ENCODE measurements at regions not wholly inside any gene's neighbourhood (a gene's known extent, or its start where the extent isn't known, plus 50 kb on each side); places are given as distances from the start of the nearest gene placed in this dataset.

GRCh38 chr4:24054910-24055309 is 165.1 kb upstream of the PPARGC1A start (continued):
- TF ChIP-seq CHD7 (IDR thresholded peaks at IDR 0.05; ENCODE audit: insufficient replicate concordance, low read length) (no peak), GABPA (IDR thresholded peaks at IDR 0.05; ENCODE audit: borderline replicate concordance, insufficient read depth, low read length) (no peak), FOSL1 (IDR thresholded peaks at IDR 0.05; ENCODE audit: insufficient read depth, low read depth, low read length) (no peak), BCL11A (IDR thresholded peaks at IDR 0.05; ENCODE audit: low read depth in 2 of 2, low read length in 2 of 2) (no peak), KDM1A (IDR thresholded peaks at IDR 0.05; ENCODE audit: borderline replicate concordance, low read length) (no peak), JUND (IDR thresholded peaks at IDR 0.05; ENCODE audit: low read length) (no peak), CTBP2 (IDR thresholded peaks at IDR 0.05; ENCODE audit: borderline replicate concordance, insufficient read depth, insufficient read length, low read length) (no peak), TEAD4 (IDR thresholded peaks at IDR 0.05; ENCODE audit: low read depth, low read length) (no peak), CBX8 (IDR thresholded peaks at IDR 0.05; ENCODE audit: borderline replicate concordance, low read depth, low read length) (no peak), PHF8 (conservative IDR thresholded peaks at IDR 0.05; ENCODE audit: low read depth, low read length) (no peak), CBX5 (IDR thresholded peaks at IDR 0.05; ENCODE audit: low read depth, low read length) (no peak), MAX (IDR thresholded peaks at IDR 0.05) (no peak)
